ENCODE measurements at regions not wholly inside any gene's neighbourhood (a gene's known extent, or its start where the extent isn't known, plus 50 kb on each side); places are given as distances from the start of the nearest gene placed in this dataset.
"Not testable (repeated sequence)": the region's sequence is repeated elsewhere in the genome, so short reads cannot be mapped to it uniquely, and the experiment has no call there.

- FAIRE-seq (no peak), DNase-seq (ENCODE audit: low spot score) (no peak), ATAC-seq (no peak)
- Histone ChIP-seq H3K27me3 (ENCODE audit: control insufficient read depth in 1 of 2, insufficient read depth in 2 of 2, low read length in 2 of 2) (no peaks in the 10 kb centered on the region), H3K36me3 (replicated peaks in 1 of 2; ENCODE audit: control insufficient read depth in 1 of 2, insufficient read depth in 2 of 2, low read length in 2 of 2) (no peaks in the 10 kb centered on the region), H3K4me1 (ENCODE audit: insufficient read depth, low read length) (no peaks in the 10 kb centered on the region), H3K4me2 (ENCODE audit: low read depth, low read length) (no peak overlapping the region), H3K4me3 (replicated peaks in 1 of 3; ENCODE audit: insufficient read depth in 1 of 3, low read depth in 2 of 3, low read length in 3 of 3) (no peak overlapping the region), H4K20me1 (ENCODE audit: insufficient read depth, low read length) (no peaks in the 10 kb centered on the region), H3K9ac (ENCODE audit: insufficient read depth, low read depth, low read length) (no peak overlapping the region), H3K27ac (ENCODE audit: extremely low read length, insufficient read depth, low read length) (no peak overlapping the region), H2AFZ (ENCODE audit: low read length) (no peak overlapping the region), H3K79me2 (ENCODE audit: insufficient read depth, low read length) (no peaks in the 10 kb centered on the region), H3K9me3 (ENCODE audit: low read length) (no peaks in the 10 kb centered on the region)
- 0% methylated on average over 2 of the region's 2 CpGs for WGBS (ENCODE audit: low lambda C conversion rate)
- in situ Hi-C loops (cut with HindIII; ENCODE audit: extremely low pct_ligation_motif_present, low pct_unique_long_range_greater_than_20kb) (no loop called here), intact Hi-C loops (cut with micrococcal nuclease; ENCODE audit: unreplicated experiment) (no loop called here)
- no TSS peak for BruUV-seq (replicated peaks)
- TF ChIP-seq ZBTB7A (CRISPR knock-in tag; IDR thresholded peaks at IDR 0.05) (no peak), AGO2 (optimal IDR thresholded peaks at IDR 0.05; ENCODE audit: low read depth, low read length) (no peak), KDM5A (IDR thresholded peaks at IDR 0.05; ENCODE audit: borderline replicate concordance, low read length) (no peak), FOSL2 (CRISPR knock-in tag; IDR thresholded peaks at IDR 0.05) (no peak), FOXO4 (CRISPR knock-in tag; conservative IDR thresholded peaks at IDR 0.05) (no peak), ZNF296 (CRISPR knock-in tag; conservative IDR thresholded peaks at IDR 0.05) (no peak), NR3C1 (CRISPR knock-in tag; IDR thresholded peaks at IDR 0.05) (no peak), GZF1 (CRISPR knock-in tag; IDR thresholded peaks at IDR 0.05) (no peak), ZNF451 (CRISPR knock-in tag; IDR thresholded peaks at IDR 0.05) (no peak), BCL6 (CRISPR knock-in tag; IDR thresholded peaks at IDR 0.05) (no peak), ATF3 (CRISPR knock-in tag; IDR thresholded peaks at IDR 0.05) (no peak)
- TF ChIP-seq, protein P1, sequence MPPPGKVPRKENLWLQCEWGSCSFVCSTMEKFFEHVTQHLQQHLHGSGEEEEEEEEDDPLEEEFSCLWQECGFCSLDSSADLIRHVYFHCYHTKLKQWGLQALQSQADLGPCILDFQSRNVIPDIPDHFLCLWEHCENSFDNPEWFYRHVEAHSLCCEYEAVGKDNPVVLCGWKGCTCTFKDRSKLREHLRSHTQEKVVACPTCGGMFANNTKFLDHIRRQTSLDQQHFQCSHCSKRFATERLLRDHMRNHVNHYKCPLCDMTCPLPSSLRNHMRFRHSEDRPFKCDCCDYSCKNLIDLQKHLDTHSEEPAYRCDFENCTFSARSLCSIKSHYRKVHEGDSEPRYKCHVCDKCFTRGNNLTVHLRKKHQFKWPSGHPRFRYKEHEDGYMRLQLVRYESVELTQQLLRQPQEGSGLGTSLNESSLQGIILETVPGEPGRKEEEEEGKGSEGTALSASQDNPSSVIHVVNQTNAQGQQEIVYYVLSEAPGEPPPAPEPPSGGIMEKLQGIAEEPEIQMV (CRISPR knock-in tag; IDR thresholded peaks at IDR 0.05; ENCODE audit: low read depth): no peak
- ChIA-PET POLR2A (no interaction called here), CTCF (ENCODE audit: low intra/inter-chr PET ratio, low total read pairs) (no interaction called here)
These were observed 718.8 kb downstream of the KLHL13 start for GRCh38 chrX:117397844-117398243.

DNA sequence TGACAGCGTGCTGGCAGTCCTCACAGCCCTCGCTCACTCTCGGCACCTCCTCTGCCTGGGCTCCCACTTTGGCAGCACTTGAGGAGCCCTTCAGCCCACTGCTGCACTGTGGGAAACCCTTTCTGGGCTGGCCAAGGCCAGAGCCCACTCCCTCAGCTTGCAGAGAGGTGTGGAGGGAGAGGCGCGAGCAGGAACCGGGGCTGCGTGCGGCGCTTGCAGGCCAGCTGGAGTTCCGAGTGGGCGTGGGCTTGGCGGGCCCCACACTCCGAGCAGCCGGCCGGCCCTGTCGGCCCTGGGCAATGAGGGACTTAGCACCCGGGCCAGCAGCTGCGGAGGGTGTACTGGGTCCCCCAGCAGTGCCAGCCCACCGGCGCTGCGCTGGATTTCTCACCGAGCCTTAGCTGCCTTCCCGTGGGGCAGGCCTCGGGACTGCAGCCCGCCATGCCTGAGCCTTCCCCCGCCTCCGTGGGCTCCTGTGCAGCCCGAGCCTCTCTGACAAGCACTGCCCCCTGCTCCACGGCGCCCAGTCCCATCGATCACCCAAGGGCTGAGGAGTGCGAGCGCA, 722.0 kb downstream of the KLHL13 start:
- H3K4me2 ChIP-seq (ENCODE audit: low read depth, low read length); H3K9ac ChIP-seq (ENCODE audit: insufficient read depth, low read depth, low read length); in situ Hi-C loops (cut with HindIII; ENCODE audit: extremely low pct_ligation_motif_present, low pct_unique_long_range_greater_than_20kb); DNase-seq (ENCODE audit: low spot score); H3K27ac ChIP-seq (ENCODE audit: extremely low read length, insufficient read depth, low read length); H4K20me1 ChIP-seq (ENCODE audit: insufficient read depth, low read length); H3K9me3 ChIP-seq (ENCODE audit: low read length); POLR2A ChIA-PET; intact Hi-C loops (cut with micrococcal nuclease; ENCODE audit: unreplicated experiment); H3K79me2 ChIP-seq (ENCODE audit: insufficient read depth, low read length); BruUV-seq (replicated peaks); H3K4me3 ChIP-seq (replicated peaks in 1 of 3; ENCODE audit: insufficient read depth in 1 of 3, low read depth in 2 of 3, low read length in 3 of 3); H3K4me1 ChIP-seq (ENCODE audit: insufficient read depth, low read length); H3K27me3 ChIP-seq (ENCODE audit: control insufficient read depth in 1 of 2, insufficient read depth in 2 of 2, low read length in 2 of 2); H3K36me3 ChIP-seq (replicated peaks in 1 of 2; ENCODE audit: control insufficient read depth in 1 of 2, insufficient read depth in 2 of 2, low read length in 2 of 2); FAIRE-seq; H2AFZ ChIP-seq (ENCODE audit: low read length); ATAC-seq; CTCF ChIA-PET (ENCODE audit: low intra/inter-chr PET ratio, low total read pairs): not testable (repeated sequence)
- WGBS (ENCODE audit: low lambda C conversion rate): 81% methylated on average over 3 of the region's 33 CpGs

All from HepG2 (cell line).